ENCODE measurements at regions not wholly inside any gene's neighbourhood (a gene's known extent, or its start where the extent isn't known, plus 50 kb on each side); places are given as distances from the start of the nearest gene placed in this dataset.
"Not testable (repeated sequence)": the region's sequence is repeated elsewhere in the genome, so short reads cannot be mapped to it uniquely, and the experiment has no call there.

- no peak for DNase-seq
These were observed 336.3 kb downstream of the PPP1R3A start for GRCh38 chr7:113582471-113582870.

DNA sequence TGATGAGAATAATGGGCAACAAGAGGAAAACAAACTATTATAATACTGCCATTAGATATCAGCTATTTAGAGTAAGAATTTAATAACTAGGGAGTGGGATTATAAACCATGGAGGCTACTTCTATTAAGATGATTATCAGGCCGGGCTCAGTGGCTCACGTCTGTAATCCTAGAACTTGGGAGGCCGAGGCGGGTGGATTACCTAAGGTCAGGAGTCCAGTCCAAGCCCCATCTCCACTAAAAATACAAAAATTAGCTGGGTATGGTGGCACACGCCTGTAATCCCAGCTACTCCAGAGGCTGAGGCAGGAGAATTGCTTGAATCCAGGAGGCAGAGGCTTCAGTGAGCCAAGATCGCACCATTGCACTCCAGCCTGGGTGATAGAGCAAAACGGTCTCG is 355.6 kb downstream of the PPP1R3A start:
- DNase-seq = not testable (repeated sequence)

- DNase-seq = no peak
These were observed 356.0 kb downstream of the PPP1R3A start for GRCh38 chr7:113562801-113563200.

GRCh38 chr7:113562242-113562641 is 356.6 kb downstream of the PPP1R3A start:
- no peak for DNase-seq

DNA sequence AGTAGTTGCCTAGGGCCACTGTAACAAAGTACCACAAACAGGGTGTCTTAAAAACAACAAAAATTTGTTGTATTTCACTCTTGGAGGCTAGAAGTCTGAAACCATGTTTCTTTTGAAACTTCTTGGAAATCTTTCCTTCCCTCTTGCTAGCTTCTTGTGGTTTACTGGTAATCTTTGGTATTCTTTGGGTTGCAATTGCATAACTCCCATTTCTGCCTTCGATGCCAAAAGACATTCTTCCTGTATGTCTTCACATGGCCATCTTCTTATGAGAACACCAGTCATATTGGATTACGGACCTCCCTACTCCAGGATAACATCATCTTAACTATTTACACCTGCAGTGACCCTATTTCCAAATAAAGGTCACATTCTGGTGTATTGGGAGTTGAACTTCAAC is 357.4 kb downstream of the PPP1R3A start:
- no peak for DNase-seq

DNA sequence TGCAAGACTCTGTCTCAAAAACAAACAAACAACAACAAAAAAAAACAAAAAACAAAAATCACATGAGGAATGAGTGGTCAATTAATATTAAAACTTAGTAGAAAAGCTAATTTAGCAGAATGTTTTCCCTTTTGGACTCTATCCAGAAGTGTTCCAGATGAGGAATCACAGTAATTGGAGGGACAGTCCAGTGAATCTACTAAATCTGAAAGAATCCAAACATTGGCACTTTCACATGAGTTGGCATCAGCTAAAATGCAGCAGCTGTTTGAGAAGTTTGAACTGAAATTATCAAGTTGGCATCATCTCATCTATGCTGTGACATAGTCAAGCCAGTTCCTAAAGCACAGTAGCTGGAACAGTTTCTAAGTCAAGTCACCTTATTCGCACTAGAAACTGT is 367.8 kb downstream of the PPP1R3A start:
- no peak for DNase-seq

GRCh38 chr7:113548561-113548960 is 370.2 kb downstream of the PPP1R3A start:
- no peak for DNase-seq

GRCh38 chr7:113548137-113548536 is 370.7 kb downstream of the PPP1R3A start:
- no peak for DNase-seq

- DNase-seq = no peak
These were observed 397.3 kb downstream of the PPP1R3A start for GRCh38 chr7:113521468-113521867.

- DNase-seq = no peak
These were observed 399.3 kb downstream of the PPP1R3A start for GRCh38 chr7:113519472-113519871.

- DNase-seq = no peak
These were observed 386.3 kb upstream of the SMIM30 start for GRCh38 chr7:113504691-113505090.

DNA sequence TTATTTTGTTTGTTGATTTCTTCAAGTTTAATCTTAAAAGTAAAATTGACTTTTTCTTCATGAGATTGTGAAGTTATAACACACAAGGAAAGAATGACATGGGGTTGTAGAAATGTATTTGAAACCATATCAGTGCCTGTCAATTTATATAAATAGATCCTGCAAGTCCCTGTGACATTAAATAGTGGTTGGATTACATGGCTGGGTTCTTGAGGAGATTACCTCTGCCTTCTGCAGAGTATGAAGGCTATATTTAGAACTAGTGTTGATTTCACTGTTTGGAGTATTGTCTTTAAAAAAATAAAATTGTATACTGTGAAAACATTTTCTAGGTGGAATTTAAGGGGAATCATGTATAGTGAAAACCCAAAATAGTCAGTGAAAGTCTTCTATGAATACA is 385.8 kb upstream of the SMIM30 start:
- DNase-seq = no peak

DNA sequence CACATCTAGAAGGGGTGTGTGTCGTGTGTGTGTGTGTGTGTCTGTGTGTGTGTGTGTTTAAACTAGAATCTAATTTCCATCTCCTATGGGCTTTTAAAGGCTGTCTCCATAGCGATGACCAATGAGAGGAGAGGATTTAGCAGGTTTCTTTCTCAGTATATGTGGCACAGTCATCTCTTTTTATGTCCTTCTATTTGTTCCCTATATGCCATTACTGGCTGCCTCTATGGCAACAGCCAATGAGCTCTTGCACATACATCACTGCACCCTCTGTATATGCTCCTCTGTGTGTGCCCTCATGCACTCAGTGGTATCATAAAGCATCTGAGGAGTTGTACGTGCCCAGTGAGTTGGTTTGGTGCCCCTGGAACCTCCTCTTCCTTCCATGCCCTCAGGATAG is 378.2 kb upstream of the SMIM30 start:
- not testable (repeated sequence) for DNase-seq

DNA sequence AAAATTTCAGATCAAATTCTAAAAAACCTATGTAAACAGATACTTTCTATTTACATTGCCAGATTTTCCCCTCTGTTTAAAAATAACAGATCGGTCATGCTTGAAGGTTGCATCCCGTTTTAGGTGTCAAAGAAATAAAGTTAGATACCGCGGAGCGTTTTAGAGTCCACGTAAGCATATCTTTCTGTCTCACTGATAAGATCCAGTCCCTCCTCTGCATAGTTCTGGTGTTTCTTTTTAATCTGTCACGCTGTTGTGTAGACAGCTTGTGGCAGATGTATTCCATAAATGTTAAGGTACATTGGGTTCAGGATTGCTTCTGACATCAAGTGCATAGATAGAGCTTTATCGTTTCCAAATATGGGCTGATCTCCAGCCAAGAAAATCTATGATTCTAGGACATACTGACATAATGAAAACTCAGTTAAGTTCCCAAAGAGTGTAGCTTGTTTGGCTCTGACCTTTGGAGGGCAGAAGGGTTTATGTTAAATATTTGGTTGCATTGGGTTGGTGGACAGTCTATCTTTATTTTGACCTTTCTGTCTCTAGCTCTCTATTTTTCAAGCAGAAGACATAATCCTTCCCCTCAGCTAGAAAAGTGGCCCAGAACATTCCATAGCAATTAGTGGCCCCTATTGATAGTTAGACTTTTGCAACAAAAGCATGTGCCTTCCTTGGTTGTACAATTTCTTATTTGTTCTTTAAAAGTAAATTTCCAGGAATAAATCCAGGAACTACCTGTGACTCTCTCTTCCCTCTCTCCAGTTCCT is 376.6 kb upstream of the SMIM30 start:
- not testable (repeated sequence) for DNase-seq

DNA sequence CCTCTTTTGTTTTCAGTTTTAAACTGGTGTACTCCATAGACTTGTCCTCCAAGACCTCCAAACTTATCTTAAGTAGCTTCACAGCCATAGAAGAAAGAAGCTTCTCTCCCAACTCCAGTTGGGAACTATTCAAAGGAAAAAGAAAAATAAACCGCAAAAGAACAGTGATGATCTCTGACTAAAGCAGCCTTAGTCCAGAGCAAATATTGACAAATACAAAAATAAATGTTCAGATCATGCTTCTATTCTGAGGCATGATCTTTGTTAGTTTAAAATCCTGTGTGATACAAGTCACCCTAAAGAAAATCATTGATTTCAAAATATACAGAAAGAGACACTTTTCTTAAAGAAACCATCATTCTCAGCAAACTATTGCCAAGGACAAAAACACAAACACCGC is 373.0 kb upstream of the SMIM30 start:
- no peak for DNase-seq

DNA sequence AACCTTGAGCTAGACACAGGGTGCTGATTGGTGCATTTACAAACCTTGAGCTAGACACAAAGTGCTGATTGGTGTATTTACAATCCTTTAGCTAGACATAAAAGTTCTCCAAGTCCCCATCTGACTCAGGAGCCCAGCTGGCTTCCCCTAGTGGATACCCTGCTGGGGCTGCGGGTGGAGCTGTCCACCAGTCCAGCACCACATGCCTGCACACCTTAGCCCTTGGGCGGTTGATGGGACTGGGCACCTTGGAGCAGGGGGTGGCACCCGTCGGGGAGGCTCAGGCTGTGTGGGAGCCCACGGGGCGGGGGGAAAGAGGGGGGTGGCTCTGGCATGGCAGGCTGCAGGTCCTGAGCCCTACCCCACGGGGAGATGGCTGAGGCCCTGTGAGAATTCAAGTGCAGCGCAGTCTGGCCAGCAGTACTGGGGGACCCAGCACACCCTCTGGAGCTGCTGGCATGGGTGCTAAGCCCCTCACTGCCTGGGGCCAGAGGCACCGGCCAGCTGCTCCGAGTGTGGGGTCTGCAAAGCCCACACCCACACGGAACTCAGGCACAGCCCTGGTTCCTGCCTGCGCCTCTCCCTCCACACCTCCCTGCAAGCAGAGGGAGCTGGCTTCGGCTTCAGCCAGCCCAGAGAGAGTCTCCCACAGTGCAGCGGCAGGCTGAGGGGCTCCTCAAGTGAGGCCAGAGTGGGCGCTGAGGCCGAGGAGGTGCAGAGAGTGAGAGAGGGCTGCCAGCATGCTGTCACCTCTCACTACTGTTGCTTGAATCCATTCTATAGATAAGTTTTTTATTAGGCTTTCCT is 369.8 kb upstream of the SMIM30 start:
- no peak for DNase-seq

DNA sequence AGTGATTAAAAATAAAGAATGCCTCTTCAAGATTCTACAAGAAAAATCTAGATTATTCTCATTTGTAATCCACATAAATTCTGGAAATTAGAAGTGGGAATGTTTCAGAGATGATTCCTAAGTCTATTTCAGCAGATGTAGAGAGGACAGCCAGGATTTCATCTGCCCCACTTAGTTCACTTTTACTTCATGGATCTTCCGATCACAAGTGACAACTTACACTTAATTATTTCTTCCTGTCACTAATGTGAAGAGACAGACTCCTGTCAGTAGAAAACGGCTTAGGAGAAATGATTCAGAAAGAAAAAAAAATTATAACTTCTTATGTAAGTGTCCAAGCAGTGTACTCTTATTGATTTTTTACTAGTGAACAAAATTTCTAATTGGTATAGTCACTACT is 368.2 kb upstream of the SMIM30 start:
- no peak for DNase-seq

DNA sequence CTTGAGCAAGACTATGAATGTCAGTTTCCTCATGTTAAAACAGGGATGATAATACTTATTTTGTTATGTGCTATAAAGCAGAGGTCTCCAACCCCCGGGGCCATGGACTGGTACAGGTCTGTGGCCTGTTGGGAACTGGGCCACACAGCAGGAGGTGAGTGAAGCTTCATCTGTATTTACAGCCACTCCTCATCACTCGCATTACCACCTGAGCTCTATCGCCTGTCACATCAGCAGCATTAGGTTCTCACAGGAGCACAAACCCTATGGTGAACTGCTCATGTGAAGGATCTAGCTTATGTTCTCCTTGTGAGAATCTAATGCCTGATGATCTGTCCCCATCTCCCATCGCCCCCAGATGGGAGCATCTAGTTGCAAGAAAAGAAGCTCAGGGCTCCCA is 365.3 kb upstream of the SMIM30 start:
- DNase-seq = no peak

- DNase-seq = no peak
These were observed 362.2 kb upstream of the SMIM30 start for GRCh38 chr7:113480537-113480936.

GRCh38 chr7:113464096-113464855 is 345.9 kb upstream of the SMIM30 start:
- DNase-seq = no peak

GRCh38 chr7:113460067-113460466 is 341.7 kb upstream of the SMIM30 start:
- DNase-seq = no peak

DNA sequence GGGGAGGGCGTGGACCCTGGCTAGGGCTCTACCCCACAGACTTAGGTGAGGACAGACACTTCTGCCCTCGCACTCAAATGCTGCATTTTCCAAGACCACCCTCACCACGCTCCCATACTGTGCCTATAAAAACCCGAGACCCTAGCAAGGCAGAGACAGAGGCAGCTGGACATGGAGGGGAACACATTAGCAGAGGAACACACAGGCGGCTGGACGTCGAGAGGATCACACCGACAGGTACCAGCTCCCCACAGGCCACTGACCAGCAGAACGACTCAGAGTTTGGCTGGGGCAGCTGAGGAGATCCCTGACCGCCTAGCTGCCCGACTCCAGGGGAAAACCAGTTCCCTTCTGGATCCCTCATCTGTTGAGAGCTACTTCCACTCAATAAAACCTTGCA is 338.2 kb upstream of the SMIM30 start:
- no peak for DNase-seq

DNA sequence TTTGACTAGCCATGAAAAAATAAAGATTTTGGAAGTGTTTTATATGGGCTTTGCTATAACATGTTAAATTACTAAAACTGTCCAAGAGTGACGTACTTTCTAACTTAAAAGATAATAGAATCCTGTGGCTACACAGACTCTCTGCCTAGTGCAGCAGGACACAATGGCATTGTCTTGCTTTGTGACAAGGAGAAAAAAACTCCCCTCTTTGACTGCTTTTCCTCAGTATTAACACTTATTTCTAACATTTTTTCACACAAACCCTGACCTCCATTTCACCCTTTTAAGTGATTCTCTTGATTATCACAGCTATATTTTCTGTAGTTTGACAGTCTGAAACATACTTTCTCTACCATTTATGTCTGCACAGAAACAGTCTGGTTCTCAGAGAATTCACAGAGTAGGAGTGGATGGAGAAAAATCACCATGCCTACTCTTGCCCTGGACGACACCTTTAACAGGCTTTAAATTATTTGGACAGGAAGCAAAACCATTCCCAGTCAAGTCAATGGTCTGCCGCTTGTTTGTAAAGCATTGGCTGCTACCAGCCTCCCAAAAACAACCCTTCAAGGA is 336.3 kb upstream of the SMIM30 start:
- no peak for DNase-seq

Measured in CD4-positive, alpha-beta T cell treated with Interleukin-12 subunit alpha and Interleukin-12 subunit beta, for 1 hour (primary cell).